GM19463 (cell line): ENCODE measurements at regions not wholly inside any gene's neighbourhood (a gene's known extent, or its start where the extent isn't known, plus 50 kb on each side); places are given as distances from the start of the nearest gene placed in this dataset.

Experiments
- ATAC-seq: cut with Tn5 transposase; IDR thresholded peaks from one replicate; pipeline ENCODE4 v1.9.1; 2021; ENCODE audit warnings: mild to moderate bottlenecking, moderate library complexity; ENCODE audit not compliant: unreplicated experiment

GRCh38 chr1:98048751-98049325 lies 128.0 kb upstream of the DPYD start:
- ATAC-seq = no peak

- ATAC-seq = peak; percentile 72
These were observed 127.4 kb upstream of the DPYD start for GRCh38 chr1:98048244-98048643.

GRCh38 chr1:98047171-98047570 lies 126.3 kb upstream of the DPYD start:
- no peak for ATAC-seq

GRCh38 chr1:98045767-98046641 lies 125.2 kb upstream of the DPYD start:
- no peak for ATAC-seq

- ATAC-seq = no peak
These were observed 124.5 kb upstream of the DPYD start for GRCh38 chr1:98045211-98045766.

GRCh38 chr1:98044766-98045165 lies 123.9 kb upstream of the DPYD start:
- no peak for ATAC-seq

GRCh38 chr1:98044071-98044697 lies 123.3 kb upstream of the DPYD start:
- no peak for ATAC-seq

GRCh38 chr1:98035602-98036002 lies 114.8 kb upstream of the DPYD start:
- no peak for ATAC-seq

- no peak for ATAC-seq
These were observed 113.7 kb upstream of the DPYD start for GRCh38 chr1:98034505-98034904.

- ATAC-seq = no peak
These were observed 112.1 kb upstream of the DPYD start for GRCh38 chr1:98032958-98033357.

- ATAC-seq = no peak
These were observed 110.1 kb upstream of the DPYD start for GRCh38 chr1:98030976-98031375.

- ATAC-seq = no peak
These were observed 109.6 kb upstream of the DPYD start for GRCh38 chr1:98030483-98030882.

GRCh38 chr1:98028800-98029199 lies 108.0 kb upstream of the DPYD start:
- ATAC-seq = no peak

- no peak for ATAC-seq
These were observed 106.4 kb upstream of the DPYD start for GRCh38 chr1:98027103-98027705.

- no peak for ATAC-seq
These were observed 105.0 kb upstream of the DPYD start for GRCh38 chr1:98025858-98026257.

GRCh38 chr1:98021126-98021525 lies 100.3 kb upstream of the DPYD start:
- no peak for ATAC-seq

GRCh38 chr1:98019747-98020146 lies 98.9 kb upstream of the DPYD start:
- no peak for ATAC-seq

- no peak for ATAC-seq
These were observed 97.2 kb upstream of the DPYD start for GRCh38 chr1:98018074-98018473.

GRCh38 chr1:98017184-98017583 lies 96.3 kb upstream of the DPYD start:
- ATAC-seq = no peak

GRCh38 chr1:98008373-98008772 lies 87.5 kb upstream of the DPYD start:
- ATAC-seq = no peak

GRCh38 chr1:98005326-98006010 lies 84.6 kb upstream of the DPYD start:
- ATAC-seq = no peak
